Natural killer cell treated with Interleukin-12 subunit alpha and Interleukin-12 subunit beta and Interleukin-15 and Interleukin-18, amount 100 ng/mL, for 72 hours (primary cell): ENCODE measurements at regions not wholly inside any gene's neighbourhood (a gene's known extent, or its start where the extent isn't known, plus 50 kb on each side); places are given as distances from the start of the nearest gene placed in this dataset.
A peak's percentile ranks its signal among the peaks of the same experiment; 100 is the strongest.
"Not testable (repeated sequence)": the region's sequence is repeated elsewhere in the genome, so short reads cannot be mapped to it uniquely, and the experiment has no call there.

Source experiments
- ATAC-seq, 2 donors: fragments of 150-1000 bp; cut with Tn5 transposase in 1 of 2; sonication (Bioruptor Pico), chemical (Tn5 transposase) in 1 of 2; 2 replicates each; pipeline ENCODE4 v1.10.0; 2021
- DNase-seq: peaks from one replicate; pipeline ENCODE4 v3.0.0; 2022; ENCODE audit warnings: low spot score
- H3K27ac Mint-ChIP-seq, 2 donors: 1 replicate in 1 of 2; 2 replicates in 1 of 2; pipeline ENCODE4 v1.8.0; 2022; ENCODE audit warnings: mixed read lengths in 2 of 2, mild to moderate bottlenecking in 1 of 2, moderate library complexity in 1 of 2
- H3K27me3 Mint-ChIP-seq, 2 donors: 1 replicate in 1 of 2; 2 replicates in 1 of 2; pipeline ENCODE4 v1.8.0; 2022; ENCODE audit warnings: mixed read lengths in 2 of 2
- H3K36me3 Mint-ChIP-seq: one replicate; pipeline ENCODE4 v1.8.0; 2022; ENCODE audit warnings: mixed read lengths
- H3K4me1 Mint-ChIP-seq, 2 donors: 1 replicate in 1 of 2; 2 replicates in 1 of 2; pipeline ENCODE4 v1.8.0; 2022; ENCODE audit warnings: low read depth in 2 of 2, mixed read lengths in 2 of 2, mild to moderate bottlenecking in 1 of 2
- H3K4me3 Mint-ChIP-seq: one replicate; pipeline ENCODE4 v1.8.0; 2022; ENCODE audit warnings: mixed read lengths
- H3K9me3 Mint-ChIP-seq: 2 replicates; pipeline ENCODE4 v1.8.0; 2022; ENCODE audit warnings: mixed read lengths

DNA sequence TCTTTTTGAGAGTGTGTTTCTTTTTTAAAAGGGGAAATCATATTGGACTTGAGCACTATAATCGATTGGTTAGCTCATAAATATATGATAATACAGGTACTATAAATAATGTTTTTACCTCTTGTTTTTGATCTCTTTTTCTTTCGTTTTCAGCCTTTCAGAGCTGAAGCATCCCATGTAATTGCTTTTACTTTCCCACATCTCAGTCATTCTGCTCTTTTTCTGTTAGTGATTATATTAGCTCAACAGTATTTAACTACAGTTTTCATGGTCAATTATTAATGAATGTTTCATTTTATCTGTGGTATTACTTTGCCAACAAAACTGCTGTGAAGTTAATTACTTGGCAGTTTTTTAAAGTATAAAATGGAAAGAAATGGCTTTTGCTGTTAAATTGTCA, 811.1 kb downstream of the PRIM2 start:
- H3K27ac Mint-ChIP-seq, ATAC-seq, H3K4me3 Mint-ChIP-seq, H3K36me3 Mint-ChIP-seq, H3K27me3 Mint-ChIP-seq, H3K4me1 Mint-ChIP-seq, DNase-seq: not testable (repeated sequence)
- peaks cover 11% of the 10 kb centered on the region for H3K9me3 Mint-ChIP-seq

DNA sequence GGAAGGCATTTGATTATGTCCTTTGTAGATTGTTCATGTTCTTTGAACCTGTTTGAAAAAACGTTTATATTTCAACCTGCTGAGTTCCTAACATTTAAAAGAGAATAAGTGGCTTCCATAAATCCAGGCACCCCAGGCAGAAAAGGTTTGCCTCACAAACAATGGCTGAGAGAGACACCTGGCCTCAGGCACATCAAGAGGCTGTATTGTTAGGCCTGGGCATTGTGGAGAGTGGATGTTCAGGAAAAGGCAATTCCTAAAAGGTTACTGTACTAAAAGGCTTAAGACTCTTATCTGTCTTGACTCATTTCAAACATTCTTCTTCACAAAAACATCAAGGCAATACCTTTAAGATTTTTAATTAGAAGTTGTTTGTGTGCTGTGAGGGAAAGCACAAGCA, 811.7 kb downstream of the PRIM2 start:
- not testable (repeated sequence) for H3K36me3 Mint-ChIP-seq, H3K4me3 Mint-ChIP-seq, DNase-seq, H3K27ac Mint-ChIP-seq, H3K27me3 Mint-ChIP-seq, ATAC-seq, H3K4me1 Mint-ChIP-seq
- H3K9me3 Mint-ChIP-seq: peaks cover 11% of the 10 kb centered on the region

DNA sequence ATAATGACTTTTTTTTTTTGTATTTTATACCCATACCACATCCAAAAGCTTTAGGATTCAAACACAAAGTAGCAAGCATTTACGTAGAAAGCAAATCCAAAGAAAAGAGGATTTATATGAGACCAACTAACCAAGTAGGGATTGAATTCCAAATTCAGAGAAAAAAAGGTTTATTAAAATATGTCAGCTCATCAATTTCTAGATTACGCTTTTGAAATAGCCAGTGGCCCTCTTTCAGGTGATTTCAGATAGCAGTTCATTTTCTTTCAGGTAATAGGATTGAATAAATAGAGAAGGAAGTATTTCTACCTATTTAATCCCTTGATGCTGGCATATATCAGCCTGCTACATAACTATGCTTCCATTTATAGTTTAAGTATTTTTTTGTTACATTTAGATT, 822.3 kb downstream of the PRIM2 start:
- H3K36me3 Mint-ChIP-seq, H3K27me3 Mint-ChIP-seq, DNase-seq, H3K9me3 Mint-ChIP-seq, H3K27ac Mint-ChIP-seq, H3K4me3 Mint-ChIP-seq, ATAC-seq, H3K4me1 Mint-ChIP-seq: not testable (repeated sequence)

DNA sequence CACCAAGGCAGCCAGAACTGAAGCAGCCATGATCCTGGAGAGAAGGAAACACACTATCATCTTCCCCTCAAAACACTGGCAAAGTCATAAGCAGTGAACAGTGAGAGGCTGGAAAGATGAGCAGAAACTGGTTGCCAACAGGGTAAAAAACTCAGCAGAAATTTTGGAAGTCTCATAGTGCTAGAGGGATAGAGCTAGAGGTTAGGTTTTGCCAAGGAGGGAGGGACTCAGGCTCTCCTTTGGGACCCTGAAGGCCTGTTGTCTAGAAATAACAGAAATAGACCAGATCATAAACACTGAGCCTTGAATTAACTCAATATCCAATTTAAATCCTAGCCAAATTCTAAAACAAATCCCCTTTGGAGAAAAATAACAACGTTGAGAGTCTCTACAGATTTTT, 853.6 kb downstream of the PRIM2 start:
- H3K27me3 Mint-ChIP-seq, DNase-seq, H3K4me3 Mint-ChIP-seq, H3K9me3 Mint-ChIP-seq, H3K36me3 Mint-ChIP-seq, H3K27ac Mint-ChIP-seq, H3K4me1 Mint-ChIP-seq, ATAC-seq: not testable (repeated sequence)

DNA sequence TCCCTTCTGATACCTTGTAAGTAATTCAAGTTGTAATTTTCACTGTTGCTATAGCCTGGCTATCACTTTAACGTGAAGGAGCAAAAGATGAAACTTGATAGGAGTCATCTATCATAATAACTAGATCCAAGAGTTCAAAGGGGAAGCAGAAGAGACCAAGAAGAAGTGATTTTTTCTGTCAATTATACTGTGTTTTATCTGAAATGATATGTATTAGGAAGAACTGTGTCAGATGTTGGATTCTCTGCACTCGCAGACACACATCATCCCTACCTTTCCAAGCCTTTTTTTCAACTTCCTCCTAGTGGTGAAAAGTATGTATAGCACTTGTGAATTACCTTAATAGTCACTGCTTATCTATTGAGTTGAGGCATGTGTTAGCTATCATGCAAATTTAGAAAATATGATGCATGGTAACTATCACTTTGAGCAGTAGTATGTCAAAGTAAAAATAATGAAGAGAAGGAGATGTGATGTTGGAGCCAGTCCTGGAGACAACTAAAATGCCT, 864.2 kb downstream of the PRIM2 start:
- not testable (repeated sequence) for H3K4me3 Mint-ChIP-seq, H3K36me3 Mint-ChIP-seq, H3K9me3 Mint-ChIP-seq, H3K4me1 Mint-ChIP-seq, ATAC-seq, DNase-seq, H3K27ac Mint-ChIP-seq, H3K27me3 Mint-ChIP-seq

DNA sequence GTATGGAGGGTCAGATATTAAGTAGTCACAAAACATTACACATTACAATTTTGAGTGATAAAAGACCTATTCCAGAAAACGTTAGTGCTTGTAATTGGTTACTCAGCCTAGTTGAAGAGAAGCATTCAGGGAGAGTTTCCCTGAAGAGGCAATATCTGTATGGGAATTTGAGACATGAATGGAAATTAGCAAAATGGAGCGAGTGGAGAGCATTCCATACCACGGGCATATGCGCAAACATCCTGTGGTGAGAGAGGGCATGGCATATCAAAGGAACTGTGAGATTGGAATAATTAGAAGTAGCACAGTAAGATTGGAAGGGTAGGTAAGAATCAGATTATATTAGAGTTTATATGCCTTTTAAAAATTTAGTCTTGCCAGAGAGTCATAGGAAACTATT, 867.9 kb downstream of the PRIM2 start:
- not testable (repeated sequence) for H3K27me3 Mint-ChIP-seq, H3K36me3 Mint-ChIP-seq, H3K4me3 Mint-ChIP-seq, H3K27ac Mint-ChIP-seq, H3K9me3 Mint-ChIP-seq, DNase-seq, ATAC-seq, H3K4me1 Mint-ChIP-seq

DNA sequence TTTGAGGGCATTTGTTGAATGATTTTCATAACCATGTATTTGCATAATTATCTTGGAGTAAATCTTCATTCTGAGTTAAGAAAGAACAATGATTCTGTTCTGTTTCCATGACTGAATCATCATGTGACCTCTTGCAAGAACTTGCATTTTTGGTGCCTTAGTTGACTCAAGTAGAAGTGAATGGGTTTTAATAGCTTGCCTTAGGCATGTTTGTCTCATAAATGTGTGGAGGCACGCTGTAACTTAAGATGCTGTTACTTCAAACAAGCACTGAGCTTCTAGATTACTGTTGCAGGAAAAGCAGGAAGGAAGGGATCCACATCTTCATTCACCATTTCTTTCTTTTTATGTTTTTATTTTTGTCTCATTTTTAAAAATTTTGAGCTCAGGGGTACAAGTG, 875.8 kb downstream of the PRIM2 start:
- H3K27me3 Mint-ChIP-seq, H3K27ac Mint-ChIP-seq, ATAC-seq, DNase-seq, H3K4me3 Mint-ChIP-seq, H3K4me1 Mint-ChIP-seq, H3K9me3 Mint-ChIP-seq, H3K36me3 Mint-ChIP-seq: not testable (repeated sequence)

DNA sequence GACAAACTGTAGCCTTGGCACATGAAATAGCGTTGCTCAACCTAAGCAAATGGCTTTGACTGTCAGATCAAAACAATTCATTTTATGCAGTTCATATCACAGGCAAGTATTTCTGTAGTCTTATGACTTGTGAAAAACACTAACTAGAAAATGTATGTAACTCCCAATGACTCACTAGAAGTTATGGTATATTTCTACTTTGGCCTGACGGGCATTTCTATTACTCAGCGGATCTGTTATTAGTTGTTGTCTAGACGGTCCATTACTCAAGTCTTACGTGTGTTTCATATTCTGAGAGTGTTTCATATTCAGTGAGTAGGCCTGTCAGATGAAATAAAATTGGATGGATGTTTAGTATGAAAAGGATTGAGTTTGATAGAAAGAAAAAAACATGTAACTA, 880.9 kb downstream of the PRIM2 start:
- ATAC-seq (no peak), DNase-seq (no peak)
- no peak overlapping the region for H3K4me3 Mint-ChIP-seq
- no peaks in the 10 kb centered on the region for H3K36me3 Mint-ChIP-seq
- no peaks in the 10 kb centered on the region for H3K4me1 Mint-ChIP-seq
- peaks cover 3% of the 10 kb centered on the region for H3K9me3 Mint-ChIP-seq
- H3K27ac Mint-ChIP-seq: no peak overlapping the region
- H3K27me3 Mint-ChIP-seq: no peaks in the 10 kb centered on the region

DNA sequence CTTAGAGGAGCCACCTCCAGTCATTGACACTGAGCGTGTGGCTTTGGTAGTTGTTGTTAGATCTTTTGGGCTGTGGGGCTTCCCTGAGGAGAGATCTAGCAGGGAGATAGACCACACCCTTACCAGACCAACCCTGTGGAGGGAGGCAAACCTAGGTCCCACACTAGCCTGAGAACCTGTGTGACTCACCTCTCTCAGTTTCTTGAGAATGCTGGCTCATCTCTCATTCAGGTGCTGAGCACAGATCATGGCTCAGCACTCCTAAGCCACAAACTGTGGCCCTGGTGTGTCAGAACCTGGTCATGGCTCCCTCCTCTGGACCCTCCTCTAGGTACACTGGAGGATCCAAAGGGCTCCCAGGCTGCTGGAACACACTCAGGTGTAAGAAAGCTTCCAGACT, 919.7 kb downstream of the PRIM2 start:
- not testable (repeated sequence) for H3K27me3 Mint-ChIP-seq, DNase-seq, H3K27ac Mint-ChIP-seq, H3K4me1 Mint-ChIP-seq, H3K4me3 Mint-ChIP-seq
- Mint-ChIP-seq H3K36me3 (peaks cover 33% of the 10 kb centered on the region), H3K9me3 (peaks cover 31% of the 10 kb centered on the region)
- ATAC-seq: peak in 1 of 2 donors; percentile 27

DNA sequence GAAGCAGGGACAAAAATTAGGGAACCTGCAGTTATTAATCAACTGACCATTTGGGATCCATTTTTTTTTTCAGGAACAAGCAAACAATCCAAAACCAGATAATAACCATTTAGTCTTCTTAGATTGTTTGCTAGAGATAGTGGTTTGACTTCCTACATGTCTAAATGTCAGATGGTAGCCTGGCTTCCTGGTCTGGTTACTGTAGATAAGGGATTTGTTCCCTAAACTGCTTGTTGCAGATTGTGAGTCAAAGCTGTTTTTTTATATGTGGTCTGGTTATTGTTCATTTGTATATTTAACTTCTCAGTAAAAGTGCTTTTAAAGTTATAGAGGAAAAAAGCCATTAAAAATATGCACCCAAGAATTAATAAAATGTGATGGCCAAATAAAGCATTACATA, 921.0 kb downstream of the PRIM2 start:
- peaks cover 25% of the 10 kb centered on the region for H3K36me3 Mint-ChIP-seq
- H3K9me3 Mint-ChIP-seq: peaks cover 28% of the 10 kb centered on the region
- H3K27me3 Mint-ChIP-seq, H3K4me1 Mint-ChIP-seq, DNase-seq, H3K4me3 Mint-ChIP-seq, H3K27ac Mint-ChIP-seq, ATAC-seq: not testable (repeated sequence)

DNA sequence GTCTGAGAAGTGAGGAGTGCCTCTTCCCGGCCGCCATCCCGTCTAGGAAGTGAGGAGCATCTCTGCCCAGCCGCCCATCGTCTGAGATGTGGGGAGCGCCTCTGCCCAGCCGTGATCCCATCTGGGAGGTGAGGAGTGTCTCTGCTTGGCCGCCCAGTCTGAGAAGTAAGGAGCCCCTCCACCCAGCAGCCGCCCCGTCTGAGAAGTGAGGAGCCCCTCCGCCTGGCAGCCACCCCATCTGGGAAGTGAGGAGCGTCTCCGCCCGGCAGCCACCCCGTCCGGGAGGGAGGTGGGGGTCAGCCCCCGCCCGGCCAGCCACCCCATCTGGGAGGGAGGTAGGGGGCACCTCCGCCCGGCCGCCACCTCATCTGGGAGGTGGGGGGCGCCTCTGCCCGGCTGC, 940.2 kb downstream of the PRIM2 start:
- ATAC-seq, DNase-seq, H3K4me1 Mint-ChIP-seq, H3K27ac Mint-ChIP-seq, H3K36me3 Mint-ChIP-seq, H3K27me3 Mint-ChIP-seq, H3K4me3 Mint-ChIP-seq: not testable (repeated sequence)
- H3K9me3 Mint-ChIP-seq: peaks cover 15% of the 10 kb centered on the region

DNA sequence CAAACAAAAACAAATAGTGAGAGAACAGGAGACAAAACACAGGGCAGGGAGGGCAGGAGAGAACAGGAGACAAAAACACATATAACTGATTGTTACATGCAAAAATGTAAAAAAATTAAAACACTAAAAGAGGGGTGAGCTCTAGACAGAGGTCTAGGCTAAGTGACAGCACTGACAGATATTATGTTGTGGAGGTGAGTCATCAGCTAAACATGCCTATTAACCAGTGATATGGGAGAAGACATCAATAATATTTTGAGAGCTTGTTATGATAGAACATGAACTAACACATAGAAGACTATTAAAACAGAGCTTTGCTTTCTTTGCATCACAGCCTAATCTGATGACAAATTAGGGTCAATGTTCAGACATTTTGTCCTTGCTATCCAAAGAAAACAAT, 972.7 kb downstream of the PRIM2 start:
- Mint-ChIP-seq H3K4me1 (no peaks in the 10 kb centered on the region), H3K27me3 (no peaks in the 10 kb centered on the region), H3K27ac (no peak overlapping the region), H3K36me3 (peaks cover 14% of the 10 kb centered on the region), H3K9me3 (peaks cover 14% of the 10 kb centered on the region), H3K4me3 (no peak overlapping the region)
- DNase-seq (no peak), ATAC-seq (no peak)

DNA sequence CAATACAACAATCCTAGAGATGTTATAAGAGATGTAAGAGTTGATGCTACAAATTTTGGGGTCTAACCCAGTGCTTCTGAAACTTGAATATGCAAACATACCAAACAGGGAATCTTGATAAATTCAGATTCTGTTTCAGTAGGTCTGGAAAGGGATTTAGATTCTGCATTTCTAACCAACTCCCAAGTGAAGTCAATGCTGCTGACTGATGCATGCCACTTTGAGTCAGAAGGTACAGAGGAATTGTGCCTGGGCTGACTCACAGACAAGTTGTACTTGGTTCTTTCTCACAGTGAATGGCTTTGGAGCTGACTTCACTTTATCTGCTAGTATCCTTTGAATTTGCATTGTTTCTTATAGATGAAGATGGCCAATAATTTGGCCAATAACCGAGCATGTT, 973.9 kb downstream of the PRIM2 start:
- H3K36me3 Mint-ChIP-seq: peaks cover 14% of the 10 kb centered on the region
- not testable (repeated sequence) for ATAC-seq, H3K27me3 Mint-ChIP-seq, H3K4me1 Mint-ChIP-seq, DNase-seq, H3K4me3 Mint-ChIP-seq, H3K27ac Mint-ChIP-seq
- peaks cover 13% of the 10 kb centered on the region for H3K9me3 Mint-ChIP-seq

DNA sequence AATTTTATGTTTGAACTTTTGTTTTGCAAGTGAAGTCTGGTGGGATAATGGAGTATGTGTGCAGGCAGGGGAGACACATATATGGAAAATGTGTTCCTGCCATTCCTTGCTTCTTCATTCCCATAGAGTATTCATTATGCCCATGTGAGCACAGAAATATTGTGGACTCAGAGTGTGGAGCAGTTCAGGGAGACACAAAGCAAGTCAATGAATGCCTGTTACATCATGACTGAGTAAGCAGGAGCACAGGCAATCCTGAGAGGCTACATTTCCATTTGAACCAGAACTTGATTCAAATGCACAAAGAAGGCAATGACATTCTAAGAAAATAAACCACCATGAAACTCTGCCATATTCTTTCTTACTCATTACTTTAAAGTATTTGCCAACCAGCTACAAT, 990.5 kb downstream of the PRIM2 start:
- not testable (repeated sequence) for H3K9me3 Mint-ChIP-seq, H3K27me3 Mint-ChIP-seq, H3K4me3 Mint-ChIP-seq, H3K4me1 Mint-ChIP-seq, H3K36me3 Mint-ChIP-seq, H3K27ac Mint-ChIP-seq, ATAC-seq, DNase-seq

DNA sequence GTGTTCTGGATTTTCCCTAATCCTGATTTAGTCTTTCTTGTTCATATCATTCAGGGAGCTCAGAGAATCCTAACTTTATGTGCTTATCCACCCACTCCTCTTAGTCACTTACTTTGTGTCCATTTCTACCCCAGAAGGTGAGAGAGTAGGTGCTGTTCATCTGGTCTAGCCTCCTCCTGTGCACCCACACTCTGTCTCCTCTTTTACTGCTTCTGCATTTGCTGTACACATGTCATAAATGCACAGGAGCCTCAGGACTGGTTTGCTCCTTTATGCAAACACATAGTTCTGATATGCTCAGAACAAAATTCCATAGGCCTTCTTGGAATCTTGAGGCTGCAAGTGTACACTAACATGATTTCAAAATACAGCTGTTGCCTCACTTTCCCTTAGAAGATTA, 1014.7 kb downstream of the PRIM2 start:
- not testable (repeated sequence) for ATAC-seq, H3K27ac Mint-ChIP-seq, H3K36me3 Mint-ChIP-seq, H3K4me1 Mint-ChIP-seq, H3K4me3 Mint-ChIP-seq, DNase-seq, H3K27me3 Mint-ChIP-seq
- peaks cover 17% of the 10 kb centered on the region for H3K9me3 Mint-ChIP-seq
